Esophagus squamous epithelium (tissue), 4 donors: ENCODE measurements at regions not wholly inside any gene's neighbourhood (a gene's known extent, or its start where the extent isn't known, plus 50 kb on each side); places are given as distances from the start of the nearest gene placed in this dataset.

Experiments
- CTCF ChIP-seq, 6 experiments: fragments of 450-650 bp in 4 of 6; fragments of 200-600 bp in 2 of 6; sonication (generic) in 2 of 6; IDR thresholded peaks; one replicate each; pipeline ENCODE4 v1.5.1; 2016 to 2019; ENCODE audit warnings: antibody characterized with exemption in 6 of 6, mild to moderate bottlenecking in 4 of 6, moderate library complexity in 4 of 6
- POLR2A ChIP-seq, 4 donors: fragments of 450-650 bp; IDR thresholded peaks; one replicate each; pipeline ENCODE4 v1.6.1; 2017; ENCODE audit warnings: antibody characterized with exemption in 4 of 4, mild to moderate bottlenecking in 4 of 4, moderate library complexity in 3 of 4

GRCh38 chr7:96415293-96415940 is 93.5 kb upstream of the SLC25A13 start:
- no peak for TF ChIP-seq CTCF (IDR thresholded peaks at IDR 0.05)
- TF ChIP-seq POLR2A (IDR thresholded peaks at IDR 0.05): no peak
